ENCODE measurements at regions not wholly inside any gene's neighbourhood (a gene's known extent, or its start where the extent isn't known, plus 50 kb on each side); places are given as distances from the start of the nearest gene placed in this dataset.

- intact Hi-C loops (cut with micrococcal nuclease; ENCODE audit: unreplicated experiment) (no loop called here), in situ Hi-C loops (cut with HindIII; ENCODE audit: low pct_unique_long_range_greater_than_20kb, low sequenced_read_pairs) (no loop called here)
- Histone ChIP-seq H3K27ac (ENCODE audit: low read length) (no peak overlapping the region), H3K27me3 (ENCODE audit: control insufficient read depth, insufficient read depth, low read length) (no peaks in the 10 kb centered on the region), H3K4me1 (ENCODE audit: control insufficient read depth, insufficient read depth, low read length) (no peaks in the 10 kb centered on the region), H3K9me3 (ENCODE audit: control insufficient read depth, insufficient read depth, low read depth, low read length) (no peaks in the 10 kb centered on the region), H3K4me3 (ENCODE audit: low read depth in 2 of 2, low read length in 2 of 2) (no peak overlapping the region), H3K36me3 (ENCODE audit: control insufficient read depth, insufficient read depth, low read length) (no peaks in the 10 kb centered on the region)
- DNase-seq (ENCODE audit: low read depth, low spot score) (no peak), ATAC-seq (no peak)
- POLR2A ChIA-PET = no interaction called here
- CTCF ChIA-PET = no interaction called here
- BruUV-seq (replicated peaks) = no TSS peak
- TF ChIP-seq REST (IDR thresholded peaks at IDR 0.05; ENCODE audit: insufficient read depth in 1 of 2, low read depth in 2 of 2, low read length in 1 of 2) = no peak
- TF ChIP-seq TCF7L2 (IDR thresholded peaks at IDR 0.05; ENCODE audit: low read depth, low read length) = no peak
- no peak for TF ChIP-seq CTCF (IDR thresholded peaks at IDR 0.05)
- no peak for TF ChIP-seq POLR2AphosphoS5 (IDR thresholded peaks at IDR 0.05; ENCODE audit: low read depth, low read length)
- no peak for TF ChIP-seq SIN3A (IDR thresholded peaks at IDR 0.05; ENCODE audit: borderline replicate concordance, insufficient read depth, low read depth, low read length)
Measured at GRCh38 chr10:59508956-59509355, 146.6 kb upstream of the FAM13C start.

DNA sequence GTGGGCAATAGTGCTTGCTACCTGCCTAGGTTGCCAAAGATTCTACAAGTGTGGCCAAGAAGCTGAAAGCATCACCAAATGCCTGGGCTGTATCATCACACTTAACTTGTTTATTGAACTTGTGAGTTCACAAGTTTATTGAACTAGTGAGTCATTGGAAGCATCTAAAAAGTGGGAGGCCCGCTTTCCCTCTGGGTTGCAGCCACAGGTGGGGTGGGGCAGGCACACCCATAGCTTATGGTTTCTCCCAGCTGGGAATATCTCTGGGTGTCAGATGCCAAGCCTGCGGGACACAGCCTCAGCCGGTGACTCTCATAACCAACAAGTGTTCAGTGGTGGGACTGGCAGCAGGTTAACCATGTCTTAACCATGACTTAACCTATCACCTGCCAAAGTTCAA, 145.9 kb upstream of the FAM13C start:
- no peak overlapping the region for H3K4me3 ChIP-seq (ENCODE audit: low read depth in 2 of 2, low read length in 2 of 2)
- DNase-seq (ENCODE audit: low read depth, low spot score) (no peak), ATAC-seq (no peak)
- no peaks in the 10 kb centered on the region for H3K9me3 ChIP-seq (ENCODE audit: control insufficient read depth, insufficient read depth, low read depth, low read length)
- H3K27ac ChIP-seq (ENCODE audit: low read length) = no peak overlapping the region
- TF ChIP-seq REST (IDR thresholded peaks at IDR 0.05; ENCODE audit: insufficient read depth in 1 of 2, low read depth in 2 of 2, low read length in 1 of 2) (no peak), CTCF (IDR thresholded peaks at IDR 0.05) (no peak), SIN3A (IDR thresholded peaks at IDR 0.05; ENCODE audit: borderline replicate concordance, insufficient read depth, low read depth, low read length) (no peak), POLR2AphosphoS5 (IDR thresholded peaks at IDR 0.05; ENCODE audit: low read depth, low read length) (no peak), TCF7L2 (IDR thresholded peaks at IDR 0.05; ENCODE audit: low read depth, low read length) (no peak)
- intact Hi-C loops (cut with micrococcal nuclease; ENCODE audit: unreplicated experiment) = no loop called here
- CTCF ChIA-PET = no interaction called here
- H3K36me3 ChIP-seq (ENCODE audit: control insufficient read depth, insufficient read depth, low read length) = no peaks in the 10 kb centered on the region
- POLR2A ChIA-PET = no interaction called here
- H3K4me1 ChIP-seq (ENCODE audit: control insufficient read depth, insufficient read depth, low read length) = no peaks in the 10 kb centered on the region
- BruUV-seq (replicated peaks) = no TSS peak
- no peaks in the 10 kb centered on the region for H3K27me3 ChIP-seq (ENCODE audit: control insufficient read depth, insufficient read depth, low read length)
- in situ Hi-C loops (cut with HindIII; ENCODE audit: low pct_unique_long_range_greater_than_20kb, low sequenced_read_pairs) = no loop called here

Measured in Panc1 (cell line).